ENCODE measurements at regions not wholly inside any gene's neighbourhood (a gene's known extent, or its start where the extent isn't known, plus 50 kb on each side); places are given as distances from the start of the nearest gene placed in this dataset.

DNA sequence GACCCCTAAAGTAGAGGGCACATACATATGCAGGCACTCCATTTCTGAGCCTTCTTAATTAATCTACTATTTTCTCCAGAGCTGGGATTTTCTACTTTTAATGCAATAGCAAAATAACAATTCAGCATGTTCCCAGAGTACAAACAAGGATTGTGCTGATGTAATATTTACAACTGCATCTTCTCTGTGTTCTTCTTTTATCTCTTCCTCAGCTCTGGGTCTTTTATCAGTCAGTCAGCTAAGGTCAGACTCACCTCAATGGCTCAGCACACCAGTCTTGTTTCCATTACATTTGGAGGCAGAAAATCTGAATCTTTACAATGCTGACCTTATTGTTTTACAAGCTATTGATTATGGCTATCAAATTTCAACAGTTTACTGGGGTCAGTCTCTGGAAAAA, 323.3 kb upstream of the NR5A2 start:
- TF ChIP-seq, protein P1, sequence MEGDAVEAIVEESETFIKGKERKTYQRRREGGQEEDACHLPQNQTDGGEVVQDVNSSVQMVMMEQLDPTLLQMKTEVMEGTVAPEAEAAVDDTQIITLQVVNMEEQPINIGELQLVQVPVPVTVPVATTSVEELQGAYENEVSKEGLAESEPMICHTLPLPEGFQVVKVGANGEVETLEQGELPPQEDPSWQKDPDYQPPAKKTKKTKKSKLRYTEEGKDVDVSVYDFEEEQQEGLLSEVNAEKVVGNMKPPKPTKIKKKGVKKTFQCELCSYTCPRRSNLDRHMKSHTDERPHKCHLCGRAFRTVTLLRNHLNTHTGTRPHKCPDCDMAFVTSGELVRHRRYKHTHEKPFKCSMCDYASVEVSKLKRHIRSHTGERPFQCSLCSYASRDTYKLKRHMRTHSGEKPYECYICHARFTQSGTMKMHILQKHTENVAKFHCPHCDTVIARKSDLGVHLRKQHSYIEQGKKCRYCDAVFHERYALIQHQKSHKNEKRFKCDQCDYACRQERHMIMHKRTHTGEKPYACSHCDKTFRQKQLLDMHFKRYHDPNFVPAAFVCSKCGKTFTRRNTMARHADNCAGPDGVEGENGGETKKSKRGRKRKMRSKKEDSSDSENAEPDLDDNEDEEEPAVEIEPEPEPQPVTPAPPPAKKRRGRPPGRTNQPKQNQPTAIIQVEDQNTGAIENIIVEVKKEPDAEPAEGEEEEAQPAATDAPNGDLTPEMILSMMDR (IDR thresholded peaks at IDR 0.05) = no peak
- TF ChIP-seq EZH2phosphoT487 (IDR thresholded peaks at IDR 0.05) (no peak), EZH2 (IDR thresholded peaks at IDR 0.05) (no peak)

Measured in neural progenitor cell (in vitro differentiated cells).